ENCODE measurements at regions not wholly inside any gene's neighbourhood (a gene's known extent, or its start where the extent isn't known, plus 50 kb on each side); places are given as distances from the start of the nearest gene placed in this dataset.

- no peaks in the 10 kb centered on the region for H3K27me3 ChIP-seq (replicated peaks; ENCODE audit: insufficient read depth, low read depth, low read length, poor library complexity)
- no peaks in the 10 kb centered on the region for H3K9me3 ChIP-seq (ENCODE audit: low read depth, low read length, poor library complexity, severe bottlenecking)
- H3K27ac ChIP-seq (ENCODE audit: low read depth, low read length, poor library complexity, severe bottlenecking) = no peak overlapping the region
- no TSS peak for BruUV-seq (replicated peaks)
- H3K4me1 ChIP-seq (ENCODE audit: insufficient read depth, low read length, poor library complexity, severe bottlenecking) = no peaks in the 10 kb centered on the region
- ChIA-PET POLR2A (ENCODE audit: low non-redundant PET) (no interaction called here), CTCF (no interaction called here)
- no peak for DNase-seq (ENCODE audit: low spot score)
- H3K4me3 ChIP-seq (ENCODE audit: low read depth, low read length, poor library complexity, severe bottlenecking) = no peak overlapping the region
- no peak for TF ChIP-seq CTCF (conservative IDR thresholded peaks at IDR 0.05; ENCODE audit: low read depth, low read length)
- TF ChIP-seq EZH2 (IDR thresholded peaks at IDR 0.05; ENCODE audit: borderline replicate concordance, low read depth, low read length, poor library complexity, severe bottlenecking) = no peak
- H3K36me3 ChIP-seq (ENCODE audit: insufficient read depth, low read length, poor library complexity, severe bottlenecking) = no peaks in the 10 kb centered on the region
- intact Hi-C loops (cut with micrococcal nuclease; ENCODE audit: unreplicated experiment) = no loop called here
These were observed 314.5 kb downstream of the SPATA31D1 start for GRCh38 chr9:82302968-82303655.

GRCh38 chr9:82308836-82309235, 320.3 kb downstream of the SPATA31D1 start:
- intact Hi-C loops (cut with micrococcal nuclease; ENCODE audit: unreplicated experiment) = no loop called here
- H3K9me3 ChIP-seq (ENCODE audit: low read depth, low read length, poor library complexity, severe bottlenecking) = no peaks in the 10 kb centered on the region
- H3K4me1 ChIP-seq (ENCODE audit: insufficient read depth, low read length, poor library complexity, severe bottlenecking) = no peaks in the 10 kb centered on the region
- no peaks in the 10 kb centered on the region for H3K36me3 ChIP-seq (ENCODE audit: insufficient read depth, low read length, poor library complexity, severe bottlenecking)
- no peak for DNase-seq (ENCODE audit: low spot score)
- ChIA-PET CTCF (no interaction called here), POLR2A (ENCODE audit: low non-redundant PET) (no interaction called here)
- BruUV-seq (replicated peaks) = no TSS peak
- TF ChIP-seq CTCF (conservative IDR thresholded peaks at IDR 0.05; ENCODE audit: low read depth, low read length) = no peak
- H3K27me3 ChIP-seq (replicated peaks; ENCODE audit: insufficient read depth, low read depth, low read length, poor library complexity) = no peaks in the 10 kb centered on the region
- H3K27ac ChIP-seq (ENCODE audit: low read depth, low read length, poor library complexity, severe bottlenecking) = no peak overlapping the region
- no peak overlapping the region for H3K4me3 ChIP-seq (ENCODE audit: low read depth, low read length, poor library complexity, severe bottlenecking)

GRCh38 chr9:82313697-82314096, 325.1 kb downstream of the SPATA31D1 start:
- Histone ChIP-seq H3K36me3 (ENCODE audit: insufficient read depth, low read length, poor library complexity, severe bottlenecking) (no peaks in the 10 kb centered on the region), H3K9me3 (ENCODE audit: low read depth, low read length, poor library complexity, severe bottlenecking) (no peaks in the 10 kb centered on the region), H3K4me1 (ENCODE audit: insufficient read depth, low read length, poor library complexity, severe bottlenecking) (no peaks in the 10 kb centered on the region), H3K4me3 (ENCODE audit: low read depth, low read length, poor library complexity, severe bottlenecking) (no peak overlapping the region), H3K27me3 (replicated peaks; ENCODE audit: insufficient read depth, low read depth, low read length, poor library complexity) (no peaks in the 10 kb centered on the region), H3K27ac (ENCODE audit: low read depth, low read length, poor library complexity, severe bottlenecking) (no peak overlapping the region)
- BruUV-seq (replicated peaks) = no TSS peak
- intact Hi-C loops (cut with micrococcal nuclease; ENCODE audit: unreplicated experiment) = no loop called here
- POLR2A ChIA-PET (ENCODE audit: low non-redundant PET) = no interaction called here
- CTCF ChIA-PET = no interaction called here
- DNase-seq (ENCODE audit: low spot score) = no peak
- TF ChIP-seq EZH2 (IDR thresholded peaks at IDR 0.05; ENCODE audit: borderline replicate concordance, low read depth, low read length, poor library complexity, severe bottlenecking) = no peak
- no peak for TF ChIP-seq CTCF (conservative IDR thresholded peaks at IDR 0.05; ENCODE audit: low read depth, low read length)

All from A673 (cell line).